ENCODE measurements at regions not wholly inside any gene's neighbourhood (a gene's known extent, or its start where the extent isn't known, plus 50 kb on each side); places are given as distances from the start of the nearest gene placed in this dataset.

- TF ChIP-seq CTCF (IDR thresholded peaks at IDR 0.05) (no peak), EZH2 (IDR thresholded peaks at IDR 0.05) (no peak)
Observed at GRCh38 chr11:39806652-39807051, 1652.8 kb downstream of the LRRC4C start.

Data from neural progenitor cell (in vitro differentiated cells).